ENCODE measurements at regions not wholly inside any gene's neighbourhood (a gene's known extent, or its start where the extent isn't known, plus 50 kb on each side); places are given as distances from the start of the nearest gene placed in this dataset.

DNA sequence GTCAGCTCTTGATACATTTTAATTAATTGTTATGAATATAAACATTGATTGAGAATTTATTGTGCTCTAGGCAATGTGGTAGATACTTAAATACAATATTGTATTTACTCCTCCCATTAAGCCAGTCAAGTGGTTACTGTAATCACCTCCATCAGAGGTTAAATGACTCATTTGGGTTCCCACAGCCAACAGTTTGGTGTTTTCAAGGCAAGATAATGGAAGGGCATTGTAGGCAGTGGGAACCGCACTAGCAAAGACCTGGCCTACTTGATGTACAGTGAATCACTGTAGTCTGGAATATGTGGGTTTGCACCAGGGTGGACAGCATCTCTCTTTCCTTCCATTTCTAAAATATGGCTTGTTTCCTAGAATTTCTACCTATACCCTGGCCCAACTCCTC, 127.4 kb downstream of the EDEM1 start:
- H3K36me3 ChIP-seq: no peaks in the 10 kb centered on the region
- 100% methylated on average over 1 of the region's 1 CpG for WGBS
- H3K4me1 ChIP-seq: no peaks in the 10 kb centered on the region
- H3K27me3 ChIP-seq: no peaks in the 10 kb centered on the region
- TF ChIP-seq POLR2A (IDR thresholded peaks at IDR 0.05; ENCODE audit: low read depth) (no peak), POLR2AphosphoS5 (IDR thresholded peaks at IDR 0.05) (no peak), CTCF (IDR thresholded peaks at IDR 0.05) (no peak), EP300 (IDR thresholded peaks at IDR 0.05) (no peak)
- DNase-seq (ENCODE audit: extremely low spot score): no peak
- H3K27ac ChIP-seq (replicated peaks in 1 of 4): no peak overlapping the region
- no peaks in the 10 kb centered on the region for H3K9me3 ChIP-seq
- intact Hi-C loops (cut with DNase I): no loop called here
- H3K4me3 ChIP-seq: no peak overlapping the region

GRCh38 chr3:5317557-5317956, 130.1 kb downstream of the EDEM1 start:
- Histone ChIP-seq H3K27me3 (no peaks in the 10 kb centered on the region), H3K4me3 (no peak overlapping the region), H3K36me3 (no peaks in the 10 kb centered on the region), H3K4me1 (no peaks in the 10 kb centered on the region), H3K9me3 (no peaks in the 10 kb centered on the region), H3K27ac (replicated peaks in 1 of 4) (no peak overlapping the region)
- intact Hi-C loops (cut with DNase I): no loop called here
- no peak for DNase-seq (ENCODE audit: extremely low spot score)
- 44% methylated on average over 5 of the region's 5 CpGs for WGBS
- TF ChIP-seq POLR2A (IDR thresholded peaks at IDR 0.05; ENCODE audit: low read depth): no peak
- no peak for TF ChIP-seq CTCF (IDR thresholded peaks at IDR 0.05)
- no peak for TF ChIP-seq EP300 (IDR thresholded peaks at IDR 0.05)
- TF ChIP-seq POLR2AphosphoS5 (IDR thresholded peaks at IDR 0.05): no peak

GRCh38 chr3:5319454-5319853, 131.9 kb downstream of the EDEM1 start:
- no peak for DNase-seq (ENCODE audit: extremely low spot score)
- Histone ChIP-seq H3K9me3 (no peaks in the 10 kb centered on the region), H3K36me3 (no peaks in the 10 kb centered on the region), H3K4me1 (no peaks in the 10 kb centered on the region), H3K27ac (replicated peaks in 1 of 4) (no peak overlapping the region), H3K27me3 (no peaks in the 10 kb centered on the region), H3K4me3 (no peak overlapping the region)
- intact Hi-C loops (cut with DNase I): no loop called here
- TF ChIP-seq POLR2A (IDR thresholded peaks at IDR 0.05; ENCODE audit: low read depth): no peak
- TF ChIP-seq CTCF (IDR thresholded peaks at IDR 0.05): no peak
- TF ChIP-seq EP300 (IDR thresholded peaks at IDR 0.05): no peak
- TF ChIP-seq POLR2AphosphoS5 (IDR thresholded peaks at IDR 0.05): no peak
- 79% methylated on average over 2 of the region's 2 CpGs for WGBS

- Histone ChIP-seq H3K9me3 (no peaks in the 10 kb centered on the region), H3K4me1 (no peaks in the 10 kb centered on the region), H3K27me3 (no peaks in the 10 kb centered on the region), H3K4me3 (no peak overlapping the region), H3K27ac (replicated peaks in 1 of 4) (no peak overlapping the region), H3K36me3 (no peaks in the 10 kb centered on the region)
- DNase-seq (ENCODE audit: extremely low spot score): no peak
- intact Hi-C loops (cut with DNase I): no loop called here
- TF ChIP-seq POLR2AphosphoS5 (IDR thresholded peaks at IDR 0.05): no peak
- no peak for TF ChIP-seq POLR2A (IDR thresholded peaks at IDR 0.05; ENCODE audit: low read depth)
- TF ChIP-seq CTCF (IDR thresholded peaks at IDR 0.05): no peak
- no peak for TF ChIP-seq EP300 (IDR thresholded peaks at IDR 0.05)
Measured at GRCh38 chr3:5321666-5322340, 134.3 kb downstream of the EDEM1 start.

DNA sequence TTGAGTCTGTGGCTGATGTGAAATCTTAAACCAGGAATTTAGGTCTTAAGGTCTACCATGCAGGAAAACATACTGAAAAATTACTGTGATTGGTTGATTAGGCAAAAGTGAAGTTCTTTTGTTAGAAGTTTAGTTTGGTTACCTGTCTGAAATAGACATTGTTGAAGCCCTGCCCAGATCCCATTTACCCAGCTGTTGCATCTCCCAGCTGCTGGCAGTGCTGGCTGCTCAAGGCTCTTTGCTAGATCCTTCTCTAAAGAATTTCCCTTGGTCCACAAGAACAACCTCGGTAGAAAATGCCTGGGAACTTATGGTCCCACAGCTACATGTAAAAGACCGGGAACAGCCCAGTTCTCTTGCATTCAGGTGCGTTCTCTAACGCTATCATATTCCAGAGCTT, 137.3 kb downstream of the EDEM1 start:
- intact Hi-C loops (cut with DNase I): no loop called here
- 61% methylated on average over 4 of the region's 4 CpGs for WGBS

More for the DNA sequence above, 137.3 kb downstream of the EDEM1 start:
- H3K27ac ChIP-seq (replicated peaks in 1 of 4): no peak overlapping the region
- H3K9me3 ChIP-seq: no peaks in the 10 kb centered on the region
- H3K4me3 ChIP-seq: no peak overlapping the region
- no peaks in the 10 kb centered on the region for H3K36me3 ChIP-seq
- no peak for DNase-seq (ENCODE audit: extremely low spot score)
- H3K4me1 ChIP-seq: no peaks in the 10 kb centered on the region
- TF ChIP-seq POLR2AphosphoS5 (IDR thresholded peaks at IDR 0.05): no peak
- H3K27me3 ChIP-seq: no peaks in the 10 kb centered on the region
